Ascending aorta (tissue), 2 donors: ENCODE measurements at regions not wholly inside any gene's neighbourhood (a gene's known extent, or its start where the extent isn't known, plus 50 kb on each side); places are given as distances from the start of the nearest gene placed in this dataset.

Experiments used
- DNase-seq, 2 donors: peaks; one replicate each; pipeline ENCODE4 v3.0.0-alpha.2; 2019; ENCODE audit warnings: low spot score in 2 of 2
- H3K27ac ChIP-seq, 2 donors: fragments of 200-600 bp; sonication (generic); one replicate each; pipeline ENCODE4 v1.5.1; 2016 to 2017; ENCODE audit warnings: mild to moderate bottlenecking in 1 of 2
- H3K27me3 ChIP-seq: fragments of 200-600 bp; sonication (generic); one replicate; pipeline ENCODE4 v1.5.1; 2017
- H3K36me3 ChIP-seq, 2 donors: fragments of 200-600 bp; sonication (generic); one replicate each; pipeline ENCODE4 v1.5.1; 2016
- H3K4me1 ChIP-seq, 2 donors: fragments of 200-600 bp; sonication (generic); one replicate each; pipeline ENCODE4 v1.5.1; 2016 to 2017; ENCODE audit warnings: mild to moderate bottlenecking in 1 of 2
- H3K4me3 ChIP-seq, 2 donors: fragments of 200-600 bp; sonication (generic); one replicate each; pipeline ENCODE4 v1.5.1; 2016 to 2017; ENCODE audit warnings: mild to moderate bottlenecking in 1 of 2
- H3K9me3 ChIP-seq, 2 donors: fragments of 200-600 bp; sonication (generic); one replicate each; pipeline ENCODE4 v1.5.1; 2016
- intact Hi-C: fragments of 100-400 bp; cut with DNase I; formaldehyde crosslinking; loops from one replicate; pipeline ENCODE4 v1.15.1; 2023
- TF ChIP-seq, protein P1 (sequence below), 3 experiments: fragments of 200-600 bp in 2 of 3; fragments of 450-650 bp in 1 of 3; sonication (generic) in 2 of 3; IDR thresholded peaks; one replicate each; pipeline ENCODE4 v1.5.1; 2016 to 2019; ENCODE audit warnings: antibody characterized with exemption in 3 of 3, mild to moderate bottlenecking in 1 of 3, moderate library complexity in 1 of 3

DNA sequence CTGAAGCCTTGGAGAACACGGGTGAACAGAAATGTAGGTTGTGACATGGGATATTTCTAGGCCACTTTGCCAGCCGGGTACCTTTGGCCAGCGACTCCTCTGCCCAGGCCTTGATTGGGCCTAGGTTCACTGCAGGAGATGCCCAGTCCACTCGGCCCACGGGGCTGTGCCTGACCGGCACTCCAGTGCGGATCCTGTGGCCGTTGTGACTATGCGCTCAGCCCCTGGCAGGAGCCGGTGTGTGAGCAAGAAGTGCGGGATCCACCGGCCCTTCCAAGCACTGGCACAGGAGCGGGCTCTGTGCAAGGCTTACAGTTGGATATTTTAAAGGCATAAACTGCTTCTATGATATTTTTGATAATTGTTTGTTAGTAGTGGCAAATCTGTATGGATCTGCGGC is 1042.5 kb upstream of the PCDH9 start:
- H3K4me1 ChIP-seq, result no peaks in the 10 kb centered on the region

DNA sequence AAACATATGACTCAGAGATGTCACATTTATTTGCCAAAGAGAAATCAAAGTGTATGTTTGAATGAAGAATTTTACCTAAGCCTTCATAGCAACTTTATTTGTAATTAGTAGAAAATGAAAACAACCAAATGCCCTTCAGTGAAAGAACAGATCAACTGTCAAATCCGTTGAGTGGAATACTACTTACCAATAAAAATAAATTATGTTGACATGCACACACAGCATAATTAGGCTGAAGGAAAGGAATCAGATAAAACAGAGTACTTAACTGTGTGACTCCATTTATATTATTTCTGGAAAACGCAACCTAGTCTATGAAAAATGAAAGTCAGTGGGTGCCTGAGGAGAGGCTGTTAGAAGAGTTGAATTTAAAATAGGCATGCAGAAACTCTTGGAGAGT is 1034.6 kb upstream of the PCDH9 start:
- intact Hi-C loops, result no loop called here
- TF ChIP-seq, protein P1, sequence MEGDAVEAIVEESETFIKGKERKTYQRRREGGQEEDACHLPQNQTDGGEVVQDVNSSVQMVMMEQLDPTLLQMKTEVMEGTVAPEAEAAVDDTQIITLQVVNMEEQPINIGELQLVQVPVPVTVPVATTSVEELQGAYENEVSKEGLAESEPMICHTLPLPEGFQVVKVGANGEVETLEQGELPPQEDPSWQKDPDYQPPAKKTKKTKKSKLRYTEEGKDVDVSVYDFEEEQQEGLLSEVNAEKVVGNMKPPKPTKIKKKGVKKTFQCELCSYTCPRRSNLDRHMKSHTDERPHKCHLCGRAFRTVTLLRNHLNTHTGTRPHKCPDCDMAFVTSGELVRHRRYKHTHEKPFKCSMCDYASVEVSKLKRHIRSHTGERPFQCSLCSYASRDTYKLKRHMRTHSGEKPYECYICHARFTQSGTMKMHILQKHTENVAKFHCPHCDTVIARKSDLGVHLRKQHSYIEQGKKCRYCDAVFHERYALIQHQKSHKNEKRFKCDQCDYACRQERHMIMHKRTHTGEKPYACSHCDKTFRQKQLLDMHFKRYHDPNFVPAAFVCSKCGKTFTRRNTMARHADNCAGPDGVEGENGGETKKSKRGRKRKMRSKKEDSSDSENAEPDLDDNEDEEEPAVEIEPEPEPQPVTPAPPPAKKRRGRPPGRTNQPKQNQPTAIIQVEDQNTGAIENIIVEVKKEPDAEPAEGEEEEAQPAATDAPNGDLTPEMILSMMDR (IDR thresholded peaks at IDR 0.05), result no peak
- Histone ChIP-seq H3K36me3 (no peaks in the 10 kb centered on the region), H3K9me3 (no peaks in the 10 kb centered on the region), H3K4me3 (no peak overlapping the region), H3K4me1 (no peaks in the 10 kb centered on the region), H3K27me3 (no peaks in the 10 kb centered on the region), H3K27ac (no peak overlapping the region)
- DNase-seq, result no peak

More for the DNA sequence above, 1042.5 kb upstream of the PCDH9 start:
- H3K27me3 ChIP-seq, result no peaks in the 10 kb centered on the region
- no peak overlapping the region for H3K4me3 ChIP-seq
- H3K9me3 ChIP-seq, result no peaks in the 10 kb centered on the region
- no peaks in the 10 kb centered on the region for H3K36me3 ChIP-seq
- intact Hi-C loops, result no loop called here
- DNase-seq, result no peak
- no peak overlapping the region for H3K27ac ChIP-seq
- TF ChIP-seq, protein P1 (IDR thresholded peaks at IDR 0.05), result no peak

DNA sequence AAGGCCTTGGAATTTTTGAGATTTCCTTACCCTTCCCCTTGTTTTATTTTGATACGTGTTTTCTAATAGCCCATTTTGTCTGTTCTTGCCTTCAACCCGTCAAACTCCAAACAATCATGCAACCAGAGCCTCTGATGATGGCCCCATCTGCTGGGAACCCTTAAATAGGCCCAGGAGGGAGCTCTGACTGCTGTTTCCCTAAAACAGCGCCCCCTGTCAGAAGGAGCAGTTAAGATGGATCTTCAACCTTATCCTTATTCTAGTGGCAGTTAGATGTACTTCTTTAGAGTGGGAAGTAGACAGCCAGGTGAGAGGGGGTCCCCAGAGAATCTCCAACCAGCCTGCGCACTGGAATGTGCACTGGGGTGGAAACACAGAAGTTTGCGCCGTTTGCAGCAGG is 1031.0 kb upstream of the PCDH9 start:
- Histone ChIP-seq H3K27me3 (no peaks in the 10 kb centered on the region), H3K9me3 (no peaks in the 10 kb centered on the region), H3K36me3 (no peaks in the 10 kb centered on the region), H3K27ac (no peak overlapping the region), H3K4me1 (no peaks in the 10 kb centered on the region), H3K4me3 (no peak overlapping the region)
- intact Hi-C loops, result no loop called here
- TF ChIP-seq, protein P1 (IDR thresholded peaks at IDR 0.05), result no peak
- DNase-seq, result no peak

DNA sequence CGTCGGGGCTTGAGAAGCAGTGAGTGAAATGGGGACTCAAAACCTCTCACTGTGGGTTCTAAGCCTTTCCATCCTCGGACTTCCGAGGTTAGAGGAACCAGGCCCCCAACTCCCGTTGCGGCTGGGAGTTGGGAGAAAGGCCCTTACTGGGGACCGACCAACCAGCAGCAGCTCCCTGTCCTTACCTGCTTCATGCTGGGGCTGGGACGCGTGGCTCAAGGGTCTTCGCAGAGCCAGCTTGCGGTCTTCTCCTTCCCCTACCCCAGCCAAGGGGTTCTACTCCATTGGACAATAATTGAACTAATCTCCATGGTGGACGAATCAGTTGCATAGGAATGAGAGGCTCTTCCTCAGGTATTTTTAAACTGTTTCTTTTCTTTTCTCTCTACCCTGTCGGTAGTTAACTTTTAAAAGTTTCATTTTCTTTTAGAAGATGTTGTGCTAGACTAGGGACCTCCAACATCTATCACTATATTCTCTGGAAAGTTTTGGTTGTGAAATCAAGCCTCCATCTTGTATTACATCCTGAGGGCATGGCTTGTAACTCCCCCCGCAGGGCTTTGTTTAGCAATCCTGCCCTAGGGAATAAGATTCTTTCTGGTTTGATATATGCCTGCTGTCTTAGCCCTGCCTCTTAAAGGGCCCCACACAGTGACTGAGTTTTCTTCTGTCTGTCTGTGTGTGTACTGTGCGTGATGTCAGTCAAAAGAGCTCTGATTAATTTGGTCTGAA is 1027.1 kb upstream of the PCDH9 start:
- DNase-seq, result no peak
- no peaks in the 10 kb centered on the region for H3K27me3 ChIP-seq
- TF ChIP-seq, protein P1 (IDR thresholded peaks at IDR 0.05), result no peak
- H3K36me3 ChIP-seq, result no peaks in the 10 kb centered on the region
- H3K27ac ChIP-seq, result no peak overlapping the region
- H3K9me3 ChIP-seq, result no peaks in the 10 kb centered on the region
- H3K4me1 ChIP-seq, result no peaks in the 10 kb centered on the region
- no peak overlapping the region for H3K4me3 ChIP-seq
- intact Hi-C loops, result no loop called here

DNA sequence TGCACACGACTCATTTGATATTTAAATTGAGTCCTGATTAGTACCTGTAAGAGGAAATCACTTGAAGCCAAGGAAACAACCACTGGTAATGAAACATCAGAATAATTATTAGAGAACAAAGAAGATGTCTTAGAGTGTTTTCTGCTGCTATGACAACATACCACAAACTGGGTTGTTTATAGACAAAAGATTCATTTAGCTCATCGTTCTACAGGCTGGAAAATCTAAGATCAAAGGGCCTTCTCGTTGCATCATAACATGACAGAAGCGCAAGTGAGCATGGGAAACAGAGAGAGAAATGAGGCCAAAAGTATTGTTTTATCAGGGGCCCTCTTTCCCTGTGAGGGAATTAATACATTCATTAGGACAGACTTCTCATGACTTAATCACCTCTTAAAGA is 1024.0 kb upstream of the PCDH9 start:
- no peak for DNase-seq
- no peaks in the 10 kb centered on the region for H3K4me1 ChIP-seq
- intact Hi-C loops, result no loop called here
- H3K36me3 ChIP-seq, result no peaks in the 10 kb centered on the region
- TF ChIP-seq, protein P1 (IDR thresholded peaks at IDR 0.05), result no peak
- no peak overlapping the region for H3K4me3 ChIP-seq
- no peak overlapping the region for H3K27ac ChIP-seq
- no peaks in the 10 kb centered on the region for H3K9me3 ChIP-seq
- no peaks in the 10 kb centered on the region for H3K27me3 ChIP-seq

DNA sequence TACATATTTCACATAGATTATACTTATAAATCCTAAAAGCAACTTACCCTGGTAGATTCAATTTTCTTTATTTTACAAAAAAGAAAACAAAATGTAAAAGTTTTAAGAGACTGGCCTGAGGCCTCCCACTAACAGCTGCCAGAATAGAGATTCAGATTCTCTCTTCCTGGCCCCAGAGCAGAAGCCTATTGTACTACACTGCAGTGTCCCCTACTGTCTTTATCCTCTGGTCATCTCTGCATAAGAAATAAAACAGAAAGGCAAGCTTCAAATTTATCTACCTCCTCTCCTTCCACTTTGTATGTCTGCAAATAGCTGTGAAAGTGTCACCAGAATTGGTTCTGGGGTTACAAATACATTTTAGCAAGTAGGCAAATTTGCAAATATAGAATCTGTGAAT is 1004.1 kb upstream of the PCDH9 start:
- intact Hi-C loops, result no loop called here
- no peaks in the 10 kb centered on the region for H3K27me3 ChIP-seq
- TF ChIP-seq, protein P1 (IDR thresholded peaks at IDR 0.05), result no peak

More for the DNA sequence above, 1004.1 kb upstream of the PCDH9 start:
- H3K27ac ChIP-seq, result no peak overlapping the region
- H3K4me1 ChIP-seq, result no peaks in the 10 kb centered on the region
- DNase-seq, result no peak
- no peak overlapping the region for H3K4me3 ChIP-seq
- no peaks in the 10 kb centered on the region for H3K36me3 ChIP-seq
- H3K9me3 ChIP-seq, result no peaks in the 10 kb centered on the region
